ENCODE measurements at regions not wholly inside any gene's neighbourhood (a gene's known extent, or its start where the extent isn't known, plus 50 kb on each side); places are given as distances from the start of the nearest gene placed in this dataset.

GRCh38 chr3:20422391-20422790, 236.4 kb upstream of the SGO1 start:
- TF ChIP-seq, protein P1, sequence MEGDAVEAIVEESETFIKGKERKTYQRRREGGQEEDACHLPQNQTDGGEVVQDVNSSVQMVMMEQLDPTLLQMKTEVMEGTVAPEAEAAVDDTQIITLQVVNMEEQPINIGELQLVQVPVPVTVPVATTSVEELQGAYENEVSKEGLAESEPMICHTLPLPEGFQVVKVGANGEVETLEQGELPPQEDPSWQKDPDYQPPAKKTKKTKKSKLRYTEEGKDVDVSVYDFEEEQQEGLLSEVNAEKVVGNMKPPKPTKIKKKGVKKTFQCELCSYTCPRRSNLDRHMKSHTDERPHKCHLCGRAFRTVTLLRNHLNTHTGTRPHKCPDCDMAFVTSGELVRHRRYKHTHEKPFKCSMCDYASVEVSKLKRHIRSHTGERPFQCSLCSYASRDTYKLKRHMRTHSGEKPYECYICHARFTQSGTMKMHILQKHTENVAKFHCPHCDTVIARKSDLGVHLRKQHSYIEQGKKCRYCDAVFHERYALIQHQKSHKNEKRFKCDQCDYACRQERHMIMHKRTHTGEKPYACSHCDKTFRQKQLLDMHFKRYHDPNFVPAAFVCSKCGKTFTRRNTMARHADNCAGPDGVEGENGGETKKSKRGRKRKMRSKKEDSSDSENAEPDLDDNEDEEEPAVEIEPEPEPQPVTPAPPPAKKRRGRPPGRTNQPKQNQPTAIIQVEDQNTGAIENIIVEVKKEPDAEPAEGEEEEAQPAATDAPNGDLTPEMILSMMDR (IDR thresholded peaks at IDR 0.05), result no peak
- TF ChIP-seq POLR2A (IDR thresholded peaks at IDR 0.05), result no peak
